GM19043 (cell line): ENCODE measurements at regions not wholly inside any gene's neighbourhood (a gene's known extent, or its start where the extent isn't known, plus 50 kb on each side); places are given as distances from the start of the nearest gene placed in this dataset.

ENCODE experiments used
- ATAC-seq: cut with Tn5 transposase; IDR thresholded peaks from one replicate; pipeline ENCODE4 v1.9.1; 2021; ENCODE audit warnings: low read depth; ENCODE audit not compliant: unreplicated experiment

GRCh38 chr4:130124066-130124465 lies 1028.1 kb downstream of the C4orf33 start:
- no peak for ATAC-seq

- no peak for ATAC-seq
These were observed 1029.5 kb downstream of the C4orf33 start for GRCh38 chr4:130125467-130125866.

GRCh38 chr4:130127297-130127696 lies 1031.3 kb downstream of the C4orf33 start:
- ATAC-seq, result no peak

DNA sequence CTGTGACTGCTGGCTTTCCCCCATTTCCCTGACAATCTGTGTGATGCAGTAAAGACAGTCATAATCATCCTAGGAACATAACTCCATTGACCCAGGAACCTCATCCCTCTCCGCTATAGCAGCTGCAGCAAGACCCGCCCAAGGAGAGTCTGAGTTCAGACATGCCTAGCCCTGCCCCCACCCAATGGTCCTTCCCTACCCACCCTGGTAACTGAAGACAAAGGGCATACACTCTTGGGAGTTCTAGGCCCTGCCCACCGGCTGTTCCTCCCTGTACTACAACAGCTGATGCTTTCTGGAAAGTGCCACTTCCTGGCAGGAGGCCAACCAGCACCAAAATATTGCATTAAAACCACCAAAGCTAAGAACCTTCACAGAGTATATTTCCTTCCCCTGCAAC lies 1035.6 kb downstream of the C4orf33 start:
- no peak for ATAC-seq

GRCh38 chr4:130141651-130142050 lies 1045.7 kb downstream of the C4orf33 start:
- no peak for ATAC-seq

- no peak for ATAC-seq
These were observed 1047.7 kb downstream of the C4orf33 start for GRCh38 chr4:130143656-130144055.

- ATAC-seq, result no peak
These were observed 1050.8 kb downstream of the C4orf33 start for GRCh38 chr4:130146773-130147172.

DNA sequence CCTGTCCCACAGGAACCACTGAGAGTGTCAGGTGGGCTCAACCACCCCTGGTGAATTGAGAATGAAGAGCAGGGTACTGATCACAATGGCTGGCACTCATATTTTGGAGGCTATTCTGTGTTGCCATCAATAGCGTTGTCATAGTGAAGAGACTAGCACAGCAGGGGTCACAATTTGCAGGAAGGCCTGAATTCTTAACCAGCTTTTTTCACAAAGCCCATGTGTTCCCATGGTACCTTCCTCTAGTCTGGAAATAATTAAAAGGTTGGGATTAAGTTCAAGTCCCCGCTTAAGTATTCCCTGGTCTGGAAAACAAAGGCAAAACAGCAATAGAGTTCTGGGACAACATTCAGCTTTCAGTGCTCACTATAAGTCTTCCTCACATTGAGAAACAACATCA lies 1051.7 kb downstream of the C4orf33 start:
- no peak for ATAC-seq

- ATAC-seq, result no peak
These were observed 1058.9 kb downstream of the C4orf33 start for GRCh38 chr4:130154901-130155300.

DNA sequence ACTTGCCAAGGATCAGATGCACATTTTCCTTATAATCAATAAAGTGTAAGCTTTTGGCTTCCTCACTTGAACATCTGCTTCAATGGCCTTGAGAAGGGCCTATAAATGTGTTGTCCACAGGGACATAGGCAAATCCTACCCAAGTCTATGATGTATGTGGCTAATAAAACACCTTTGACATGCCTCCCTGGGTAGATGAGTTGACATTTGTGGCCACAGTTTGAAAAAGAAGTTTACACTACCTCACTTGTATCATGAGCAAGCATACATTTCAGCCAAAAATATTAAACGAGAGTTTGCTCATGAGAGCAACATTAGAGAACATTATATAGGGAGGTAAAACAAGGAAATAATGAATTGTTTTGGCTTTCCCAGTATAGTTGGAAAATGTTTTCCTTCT lies 1067.7 kb downstream of the C4orf33 start:
- ATAC-seq, result no peak

DNA sequence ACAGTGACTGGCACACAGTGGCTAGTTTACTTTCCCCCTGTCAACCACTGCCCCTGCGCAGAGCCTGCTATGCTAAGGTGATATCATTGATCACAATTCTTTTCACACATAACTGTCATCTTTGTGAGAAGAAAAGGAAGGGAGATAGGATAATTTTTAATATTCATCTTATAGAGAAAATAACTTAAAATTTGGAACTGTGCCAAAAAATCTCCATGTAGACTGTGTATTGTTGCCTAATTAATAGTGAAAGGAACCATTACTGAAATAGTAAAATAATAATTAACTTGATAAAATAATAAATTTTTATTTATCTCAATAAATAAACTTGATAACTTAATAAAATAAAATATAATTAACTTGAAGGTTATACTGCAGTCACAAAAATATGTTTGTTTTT lies 1069.4 kb downstream of the C4orf33 start:
- no peak for ATAC-seq

DNA sequence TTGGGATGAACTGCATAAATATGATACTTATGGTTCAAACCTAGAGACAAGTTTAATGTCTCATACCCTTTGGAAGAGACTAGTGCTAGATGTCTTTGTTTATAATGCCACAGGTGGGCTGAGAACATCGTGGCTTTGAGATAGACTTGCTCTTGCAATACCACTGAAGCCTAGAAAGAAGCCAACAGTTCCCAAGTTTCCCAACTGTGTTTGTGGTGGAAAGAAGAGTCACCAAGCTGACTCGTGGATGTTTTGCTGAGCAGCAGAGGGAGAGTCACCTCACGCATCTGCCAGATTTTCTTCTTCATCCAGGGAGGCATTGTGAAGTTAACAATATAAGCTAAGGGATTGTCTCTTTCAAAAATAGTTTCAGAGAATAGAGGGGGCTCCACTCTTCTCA lies 1076.2 kb downstream of the C4orf33 start:
- ATAC-seq, result no peak

- no peak for ATAC-seq
These were observed 1082.2 kb downstream of the C4orf33 start for GRCh38 chr4:130178106-130178505.

DNA sequence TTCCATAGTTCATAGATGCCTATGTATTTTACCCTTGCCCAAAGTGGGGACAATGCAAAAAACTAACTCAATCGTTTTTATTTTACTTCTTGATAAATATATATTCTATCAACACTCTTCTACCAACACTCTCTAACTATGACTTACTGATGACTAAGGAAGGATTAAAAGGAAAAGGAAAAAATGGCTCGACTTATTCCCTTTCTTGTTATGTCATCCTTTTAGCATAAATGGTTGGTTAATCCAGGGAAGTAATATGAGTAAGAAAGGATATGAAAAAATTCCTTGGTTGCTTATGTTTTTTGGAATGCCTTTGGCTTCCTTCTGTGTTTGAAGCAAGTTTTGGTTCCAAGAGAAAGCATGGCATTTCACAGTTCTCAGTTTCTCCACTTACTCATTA lies 1087.1 kb downstream of the C4orf33 start:
- no peak for ATAC-seq

DNA sequence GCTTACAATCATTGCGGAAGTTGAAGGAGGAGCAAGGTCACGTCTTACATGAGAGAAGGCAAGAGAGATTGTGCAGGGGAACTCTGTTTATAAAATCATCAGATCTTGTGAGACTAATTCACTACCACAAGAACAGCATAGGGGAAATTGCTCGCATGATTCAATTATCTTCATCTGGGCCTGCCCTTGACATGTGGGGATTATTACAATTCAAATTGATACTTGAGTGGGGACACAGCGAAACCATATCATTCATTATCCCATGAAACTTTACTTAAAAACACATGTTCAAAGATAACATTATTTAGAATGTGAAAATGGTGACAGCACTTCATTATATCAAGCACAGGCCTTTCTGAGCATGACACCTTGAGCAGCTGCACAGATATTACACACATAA lies 1087.8 kb downstream of the C4orf33 start:
- ATAC-seq, result no peak

DNA sequence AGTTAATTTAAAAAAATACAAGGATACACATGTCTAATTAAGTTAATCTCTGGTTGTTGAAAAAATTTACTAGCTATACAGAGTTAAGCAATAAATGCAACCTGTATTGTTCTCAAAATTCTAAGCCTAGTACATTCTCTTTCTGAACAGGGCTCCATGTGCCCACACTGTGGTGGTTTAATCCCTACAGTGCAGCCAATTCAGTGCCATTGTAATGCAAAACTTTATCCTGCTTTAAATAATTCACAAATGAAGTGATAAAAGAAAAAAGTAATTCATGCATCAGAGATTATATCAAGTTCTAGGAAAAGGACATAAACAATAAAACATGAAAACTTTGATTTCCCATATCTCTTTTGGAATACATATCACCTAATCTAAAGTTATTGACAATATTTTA lies 1089.2 kb downstream of the C4orf33 start:
- ATAC-seq, result no peak

DNA sequence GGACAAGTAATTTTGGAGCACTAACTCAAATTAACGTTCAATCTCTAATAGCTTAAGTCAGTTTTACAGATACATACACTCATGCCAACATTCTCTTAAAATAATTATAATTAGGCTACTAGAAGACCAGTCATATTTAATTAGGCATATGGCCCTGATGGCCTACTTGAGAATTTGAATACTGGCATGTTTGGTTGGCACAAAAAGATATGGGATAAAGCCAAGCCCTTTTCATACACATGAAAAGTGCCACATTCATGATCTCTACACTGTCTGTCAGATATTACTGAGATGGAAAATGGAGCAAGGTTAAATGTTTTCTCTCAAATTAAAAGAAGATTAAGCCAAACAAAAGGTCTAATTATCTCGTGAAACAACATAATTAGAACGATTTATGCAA lies 1091.0 kb downstream of the C4orf33 start:
- ATAC-seq, result no peak

DNA sequence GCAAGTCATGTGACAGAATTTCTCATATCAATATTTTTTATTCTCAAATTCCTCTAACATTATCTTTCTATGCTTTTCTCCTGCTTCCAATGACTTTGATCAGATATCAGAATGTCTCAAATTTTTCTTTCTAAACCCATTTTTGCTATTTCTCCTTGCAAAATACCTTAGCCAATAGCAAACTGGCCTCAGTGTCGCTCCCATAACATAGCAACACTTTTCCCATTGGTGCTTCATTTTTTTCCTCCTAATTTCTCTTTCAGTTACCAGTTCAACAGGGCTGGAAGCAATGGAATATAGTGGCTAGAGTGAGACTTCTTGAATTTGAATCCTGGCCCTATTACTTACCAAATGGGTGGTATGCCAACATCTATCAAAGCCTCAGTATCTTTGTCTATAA lies 1091.6 kb downstream of the C4orf33 start:
- no peak for ATAC-seq

- ATAC-seq, result no peak
These were observed 1096.8 kb downstream of the C4orf33 start for GRCh38 chr4:130192787-130193186.

DNA sequence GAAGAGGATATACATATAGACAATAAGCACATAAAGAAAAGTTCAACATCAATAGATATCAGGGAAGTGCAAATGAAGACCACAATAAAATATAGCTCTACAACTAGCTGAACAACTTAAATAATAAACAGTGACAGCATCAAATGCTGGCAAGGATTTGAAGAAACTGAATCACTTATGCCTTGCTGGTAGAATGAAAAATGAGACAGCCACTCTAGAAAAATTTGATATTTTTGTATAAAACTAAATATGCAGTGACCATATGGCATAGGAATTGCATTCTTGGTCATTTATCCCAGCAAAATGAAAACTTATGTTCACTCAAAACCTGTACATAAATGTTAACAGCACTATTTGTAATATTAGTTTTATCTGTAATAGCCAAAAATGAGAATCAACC lies 1102.0 kb downstream of the C4orf33 start:
- ATAC-seq, result no peak

GRCh38 chr4:130203571-130203970 lies 1107.6 kb downstream of the C4orf33 start:
- no peak for ATAC-seq

DNA sequence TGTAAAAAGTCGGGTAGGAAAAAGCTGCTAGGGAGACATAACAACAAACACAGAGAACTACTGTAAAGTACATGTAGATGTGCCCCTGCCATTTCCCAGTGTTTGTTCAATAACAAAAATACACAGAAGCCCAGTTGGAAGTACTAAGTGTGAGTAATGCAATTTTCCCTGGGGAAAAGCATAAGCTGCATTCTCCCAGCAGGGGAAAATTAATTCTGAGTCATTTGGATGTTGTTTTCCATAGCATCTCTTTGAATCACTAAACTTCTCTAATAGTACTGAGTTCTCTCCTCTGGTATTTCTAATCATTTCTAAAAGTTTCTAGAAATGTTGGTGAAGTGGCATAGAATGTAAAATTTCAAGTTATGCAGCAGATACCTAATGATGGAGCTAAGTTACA lies 1114.9 kb downstream of the C4orf33 start:
- ATAC-seq, result no peak

- no peak for ATAC-seq
These were observed 1118.3 kb downstream of the C4orf33 start for GRCh38 chr4:130214268-130214667.
